HEK293 (cell line): ENCODE measurements at regions not wholly inside any gene's neighbourhood (a gene's known extent, or its start where the extent isn't known, plus 50 kb on each side); places are given as distances from the start of the nearest gene placed in this dataset.

Experiments used
- CTCF ChIA-PET: fragments of 350-600 bp; formaldehyde crosslinking; extraction: SDS; loops from one replicate; lab custom pipeline; 2021; ENCODE audit warnings: antibody characterized with exemption; lab: Yijun Ruan, JAX
- POLR2A ChIA-PET: fragments of 300-600 bp; formaldehyde crosslinking; extraction: SDS; loops from one replicate; lab custom pipeline; 2020; ENCODE audit warnings: antibody characterized with exemption, inconsistent platforms; lab: Yijun Ruan, JAX
- H3K27ac ChIP-seq: fragments of 200-500 bp; sonication (Bioruptor generic); 2 replicates; pipeline ENCODE4 v1.5.1; 2014; ENCODE audit warnings: low read depth, low read length, control low read depth, inconsistent platforms; ENCODE audit errors: extremely low read depth
- H3K36me3 ChIP-seq, 2 experiments: fragments of 200-500 bp in 1 of 2; sonication (Bioruptor generic) in 1 of 2; 1 replicate in 1 of 2; 2 replicates in 1 of 2; pipeline ENCODE4 v1.5.1; 2014 to 2017; ENCODE audit warnings: inconsistent platforms in 2 of 2, low read length in 2 of 2; ENCODE audit not compliant: control insufficient read depth in 2 of 2, insufficient read depth in 1 of 2
- H3K4me1 ChIP-seq: fragments of 200-500 bp; sonication (Bioruptor generic); 2 replicates; pipeline ENCODE4 v1.5.1; 2014; ENCODE audit warnings: mild to moderate bottlenecking, low read length, inconsistent platforms; ENCODE audit not compliant: control insufficient read depth, insufficient read depth
- H3K4me3 ChIP-seq: 2 replicates; pipeline ENCODE4 v1.5.1; 2011; ENCODE audit warnings: low read depth, mild to moderate bottlenecking, control low read depth, low read length, moderate library complexity
- H3K9me3 ChIP-seq: fragments of 200-500 bp; sonication (Bioruptor generic); 2 replicates; pipeline ENCODE4 v1.5.1; 2014; ENCODE audit warnings: low read depth, low read length, inconsistent platforms; ENCODE audit not compliant: control insufficient read depth, insufficient read depth
- GLIS2 ChIP-seq: fragments of 450-650 bp; formaldehyde crosslinking; IDR thresholded peaks from 2 replicates; pipeline ENCODE4 v1.5.1; 2016; ENCODE audit warnings: missing biosample characterization, missing genetic modification characterization
- KLF10 ChIP-seq: fragments of 450-650 bp; IDR thresholded peaks from 2 replicates; pipeline ENCODE4 v1.5.1; 2018; ENCODE audit warnings: missing biosample characterization, mild to moderate bottlenecking, missing genetic modification characterization
- MYNN ChIP-seq: fragments of 450-650 bp; formaldehyde crosslinking; IDR thresholded peaks from 2 replicates; pipeline ENCODE4 v1.5.1; 2016; ENCODE audit warnings: missing biosample characterization, missing genetic modification characterization, borderline replicate concordance
- OSR2 ChIP-seq: fragments of 450-650 bp; formaldehyde crosslinking; IDR thresholded peaks from 2 replicates; pipeline ENCODE4 v1.5.1; 2016; ENCODE audit warnings: missing biosample characterization, missing genetic modification characterization
- PBX3 ChIP-seq: sonication (generic); formaldehyde crosslinking; IDR thresholded peaks from 2 replicates; pipeline ENCODE4 v1.8.1; 2022; ENCODE audit warnings: mild to moderate bottlenecking, moderate library complexity, missing genetic modification reagents
- PRDM1 ChIP-seq: fragments of 450-650 bp; formaldehyde crosslinking; IDR thresholded peaks from 2 replicates; pipeline ENCODE4; 2016; ENCODE audit warnings: missing biosample characterization, missing genetic modification characterization
- SP2 ChIP-seq: fragments of 450-650 bp; formaldehyde crosslinking; IDR thresholded peaks from 2 replicates; pipeline ENCODE4 v1.5.1; 2016; ENCODE audit warnings: missing biosample characterization, missing genetic modification characterization
- SP7 ChIP-seq: fragments of 450-650 bp; formaldehyde crosslinking; IDR thresholded peaks from 2 replicates; pipeline ENCODE4 v1.5.1; 2016; ENCODE audit warnings: missing biosample characterization, missing genetic modification characterization
- TCF7L2 ChIP-seq: IDR thresholded peaks from 2 replicates; pipeline ENCODE4 v1.6.1; 2011; ENCODE audit warnings: low read depth, mild to moderate bottlenecking, inconsistent platforms, low read length, moderate library complexity, borderline replicate concordance
- ZFP37 ChIP-seq: fragments of 450-650 bp; formaldehyde crosslinking; IDR thresholded peaks from 2 replicates; pipeline ENCODE4 v1.5.1; 2016; ENCODE audit warnings: missing biosample characterization, missing genetic modification characterization
- ZFP69B ChIP-seq: fragments of 450-650 bp; formaldehyde crosslinking; IDR thresholded peaks from 2 replicates; pipeline ENCODE4 v1.5.1; 2016; ENCODE audit warnings: missing biosample characterization, missing genetic modification characterization
- ZNF121 ChIP-seq: fragments of 450-650 bp; formaldehyde crosslinking; IDR thresholded peaks from 2 replicates; pipeline ENCODE4 v1.5.1; 2016; ENCODE audit warnings: missing biosample characterization, missing genetic modification characterization
- ZNF169 ChIP-seq: fragments of 450-650 bp; formaldehyde crosslinking; IDR thresholded peaks from 2 replicates; pipeline ENCODE4 v1.5.1; 2016; ENCODE audit warnings: missing biosample characterization, missing genetic modification characterization
- ZNF175 ChIP-seq: fragments of 450-650 bp; formaldehyde crosslinking; IDR thresholded peaks from 2 replicates; pipeline ENCODE4 v1.5.1; 2016; ENCODE audit warnings: missing biosample characterization, missing genetic modification characterization
- ZNF202 ChIP-seq: fragments of 450-650 bp; formaldehyde crosslinking; IDR thresholded peaks from 2 replicates; pipeline ENCODE4 v1.5.1; 2016; ENCODE audit warnings: missing biosample characterization, missing genetic modification characterization, borderline replicate concordance
- ZNF302 ChIP-seq: fragments of 450-650 bp; formaldehyde crosslinking; IDR thresholded peaks from 2 replicates; pipeline ENCODE4 v1.5.1; 2016; ENCODE audit warnings: missing biosample characterization, missing genetic modification characterization, low read depth
- ZNF311 ChIP-seq: fragments of 450-650 bp; formaldehyde crosslinking; IDR thresholded peaks from 2 replicates; pipeline ENCODE4 v1.5.1; 2017; ENCODE audit warnings: missing biosample characterization, missing genetic modification characterization, borderline replicate concordance
- ZNF350 ChIP-seq: fragments of 450-650 bp; formaldehyde crosslinking; IDR thresholded peaks from 2 replicates; pipeline ENCODE4 v1.5.0; 2017; ENCODE audit warnings: missing biosample characterization, mild to moderate bottlenecking, missing genetic modification characterization
- ZNF394 ChIP-seq: fragments of 450-650 bp; formaldehyde crosslinking; IDR thresholded peaks from 2 replicates; pipeline ENCODE4 v1.5.1; 2016; ENCODE audit warnings: missing biosample characterization, missing genetic modification characterization, mild to moderate bottlenecking, moderate library complexity, borderline replicate concordance
- ZNF488 ChIP-seq: fragments of 450-650 bp; formaldehyde crosslinking; IDR thresholded peaks from 2 replicates; pipeline ENCODE4 v1.5.1; 2016; ENCODE audit warnings: missing biosample characterization, missing genetic modification characterization
- ZNF530 ChIP-seq: fragments of 450-650 bp; formaldehyde crosslinking; IDR thresholded peaks from 2 replicates; pipeline ENCODE4 v1.5.1; 2016; ENCODE audit warnings: low read depth, missing biosample characterization, missing genetic modification characterization
- ZNF580 ChIP-seq: fragments of 450-650 bp; formaldehyde crosslinking; IDR thresholded peaks from 2 replicates; pipeline ENCODE4 v1.5.1; 2016; ENCODE audit warnings: missing biosample characterization, missing genetic modification characterization
- ZNF660 ChIP-seq: fragments of 450-650 bp; IDR thresholded peaks from 2 replicates; pipeline ENCODE4 v1.5.1; 2018; ENCODE audit warnings: missing biosample characterization, mild to moderate bottlenecking, missing genetic modification characterization
- ZNF677 ChIP-seq: fragments of 450-650 bp; IDR thresholded peaks from 2 replicates; pipeline ENCODE4 v1.5.0; 2018; ENCODE audit warnings: missing biosample characterization, mild to moderate bottlenecking, missing genetic modification characterization, moderate library complexity
- ZNF747 ChIP-seq: fragments of 450-650 bp; formaldehyde crosslinking; IDR thresholded peaks from 2 replicates; pipeline ENCODE4 v1.5.1; 2016; ENCODE audit warnings: missing biosample characterization, missing genetic modification characterization
- ZNF777 ChIP-seq: fragments of 450-650 bp; formaldehyde crosslinking; IDR thresholded peaks from 2 replicates; pipeline ENCODE4 v1.5.1; 2017; ENCODE audit warnings: missing biosample characterization, missing genetic modification characterization, borderline replicate concordance
- ZNF791 ChIP-seq: fragments of 450-650 bp; formaldehyde crosslinking; IDR thresholded peaks from 2 replicates; pipeline ENCODE4 v1.5.1; 2016; ENCODE audit warnings: missing biosample characterization, missing genetic modification characterization
- ZSCAN4 ChIP-seq: fragments of 450-650 bp; formaldehyde crosslinking; IDR thresholded peaks from 2 replicates; pipeline ENCODE4 v1.5.1; 2017; ENCODE audit warnings: missing biosample characterization, missing genetic modification characterization

GRCh38 chr4:3848323-3848722 is 82.1 kb downstream of the ADRA2C start:
- no peaks in the 10 kb centered on the region for H3K4me1 ChIP-seq
- H3K36me3 ChIP-seq, result no peaks in the 10 kb centered on the region
- ChIA-PET POLR2A (no interaction called here), CTCF (no interaction called here)
- no peak overlapping the region for H3K4me3 ChIP-seq
- H3K27ac ChIP-seq, result no peak overlapping the region
- H3K9me3 ChIP-seq, result no peaks in the 10 kb centered on the region
- no peak for TF ChIP-seq ZNF747 (tag by site-specific recombination)
- TF ChIP-seq PRDM1 (tag by site-specific recombination), result no peak
- no peak for TF ChIP-seq ZNF677
- no peak for TF ChIP-seq ZNF175 (tag by site-specific recombination)
- TF ChIP-seq TCF7L2, result no peak
- no peak for TF ChIP-seq ZFP69B (tag by site-specific recombination)
- TF ChIP-seq ZNF169 (tag by site-specific recombination), result no peak
- TF ChIP-seq ZNF121 (tag by site-specific recombination), result no peak
- TF ChIP-seq ZNF311 (tag by site-specific recombination), result no peak
- TF ChIP-seq MYNN (tag by site-specific recombination), result no peak
- TF ChIP-seq SP7 (tag by site-specific recombination), result no peak
- no peak for TF ChIP-seq ZNF394 (tag by site-specific recombination)
- TF ChIP-seq KLF10 (tag by site-specific recombination), result no peak
- no peak for TF ChIP-seq SP2 (tag by site-specific recombination)
- TF ChIP-seq ZNF302 (tag by site-specific recombination), result no peak
- TF ChIP-seq PBX3 (CRISPR knock-in tag), result no peak
- no peak for TF ChIP-seq ZSCAN4
- TF ChIP-seq, all 188 proteins: peak for 0

GRCh38 chr4:3849140-3849539 is 83.0 kb downstream of the ADRA2C start:
- POLR2A ChIA-PET, result no interaction called here

More at GRCh38 chr4:3849140-3849539, 83.0 kb downstream of the ADRA2C start:
- Histone ChIP-seq H3K4me1 (no peaks in the 10 kb centered on the region), H3K36me3 (no peaks in the 10 kb centered on the region), H3K9me3 (no peaks in the 10 kb centered on the region), H3K4me3 (no peak overlapping the region), H3K27ac (no peak overlapping the region)
- CTCF ChIA-PET, result no interaction called here
- TF ChIP-seq ZNF580 (no peak), ZFP37 (tag by site-specific recombination) (no peak), ZNF350 (tag by site-specific recombination) (no peak), ZNF488 (tag by site-specific recombination) (no peak), GLIS2 (no peak), ZNF311 (tag by site-specific recombination) (no peak), ZNF777 (tag by site-specific recombination) (no peak), OSR2 (tag by site-specific recombination) (no peak), ZNF791 (no peak), ZNF169 (tag by site-specific recombination) (no peak), ZNF302 (tag by site-specific recombination) (no peak), ZNF660 (tag by site-specific recombination) (no peak), ZNF202 (tag by site-specific recombination) (no peak), ZNF530 (tag by site-specific recombination) (no peak)
